ENCODE measurements at regions not wholly inside any gene's neighbourhood (a gene's known extent, or its start where the extent isn't known, plus 50 kb on each side); places are given as distances from the start of the nearest gene placed in this dataset.

DNA sequence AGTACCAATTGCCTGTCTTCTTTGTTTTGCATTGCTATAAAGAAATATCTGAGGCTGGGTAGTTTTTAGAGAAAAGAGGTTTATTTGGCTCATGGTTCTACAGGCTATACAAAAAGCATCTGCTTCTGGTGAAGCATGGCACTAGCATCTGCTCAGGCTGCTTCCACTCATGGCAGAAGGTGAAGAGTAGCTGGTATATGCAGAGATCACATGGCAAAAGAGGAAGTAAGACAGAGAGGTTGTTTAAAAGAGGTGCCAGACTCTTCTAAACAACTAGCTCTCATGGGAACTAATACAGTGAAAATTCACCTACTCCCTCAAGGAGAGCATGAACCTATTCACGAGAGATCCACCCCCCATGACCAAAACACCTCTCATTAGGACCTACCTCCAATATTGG is 56.7 kb upstream of the GUCA2B start:
- intact Hi-C loops (cut with DNase I) = no loop called here
- Histone ChIP-seq H3K27me3 (no peaks in the 10 kb centered on the region), H3K36me3 (no peaks in the 10 kb centered on the region), H3K4me1 (no peaks in the 10 kb centered on the region), H3K4me3 (no peak overlapping the region), H3K27ac (no peak overlapping the region), H3K9me3 (no peaks in the 10 kb centered on the region)
- TF ChIP-seq, protein P1, sequence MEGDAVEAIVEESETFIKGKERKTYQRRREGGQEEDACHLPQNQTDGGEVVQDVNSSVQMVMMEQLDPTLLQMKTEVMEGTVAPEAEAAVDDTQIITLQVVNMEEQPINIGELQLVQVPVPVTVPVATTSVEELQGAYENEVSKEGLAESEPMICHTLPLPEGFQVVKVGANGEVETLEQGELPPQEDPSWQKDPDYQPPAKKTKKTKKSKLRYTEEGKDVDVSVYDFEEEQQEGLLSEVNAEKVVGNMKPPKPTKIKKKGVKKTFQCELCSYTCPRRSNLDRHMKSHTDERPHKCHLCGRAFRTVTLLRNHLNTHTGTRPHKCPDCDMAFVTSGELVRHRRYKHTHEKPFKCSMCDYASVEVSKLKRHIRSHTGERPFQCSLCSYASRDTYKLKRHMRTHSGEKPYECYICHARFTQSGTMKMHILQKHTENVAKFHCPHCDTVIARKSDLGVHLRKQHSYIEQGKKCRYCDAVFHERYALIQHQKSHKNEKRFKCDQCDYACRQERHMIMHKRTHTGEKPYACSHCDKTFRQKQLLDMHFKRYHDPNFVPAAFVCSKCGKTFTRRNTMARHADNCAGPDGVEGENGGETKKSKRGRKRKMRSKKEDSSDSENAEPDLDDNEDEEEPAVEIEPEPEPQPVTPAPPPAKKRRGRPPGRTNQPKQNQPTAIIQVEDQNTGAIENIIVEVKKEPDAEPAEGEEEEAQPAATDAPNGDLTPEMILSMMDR (IDR thresholded peaks at IDR 0.05) = no peak
- no peak for DNase-seq
- no peak for ATAC-seq

DNA sequence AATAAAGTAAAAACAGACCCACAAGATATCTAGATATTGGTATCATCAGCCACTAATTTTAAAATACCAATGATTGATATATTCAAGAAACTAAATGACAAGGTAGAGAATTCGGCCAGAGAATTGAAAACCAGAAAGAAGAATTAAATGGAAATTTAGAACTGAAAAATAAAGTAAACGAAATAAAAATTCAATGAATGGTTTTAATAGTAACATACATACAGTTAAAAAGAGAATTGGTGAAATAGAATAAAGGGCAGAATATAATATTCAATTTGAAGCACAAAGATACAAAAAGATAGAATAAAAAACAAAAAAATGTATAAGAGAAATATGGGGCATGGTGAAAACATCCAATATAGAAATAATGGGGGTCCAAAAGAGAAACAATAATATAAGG is 64.0 kb upstream of the GUCA2B start:
- Histone ChIP-seq H3K27ac (no peak overlapping the region), H3K27me3 (no peaks in the 10 kb centered on the region), H3K4me3 (no peak overlapping the region), H3K9me3 (peaks cover 0 to 18% of the 10 kb centered on the region in 2 donors), H3K4me1 (no peaks in the 10 kb centered on the region), H3K36me3 (no peaks in the 10 kb centered on the region)
- DNase-seq (no peak), ATAC-seq (no peak)
- TF ChIP-seq, protein P1 (IDR thresholded peaks at IDR 0.05) = no peak
- intact Hi-C loops (cut with DNase I) = no loop called here

DNA sequence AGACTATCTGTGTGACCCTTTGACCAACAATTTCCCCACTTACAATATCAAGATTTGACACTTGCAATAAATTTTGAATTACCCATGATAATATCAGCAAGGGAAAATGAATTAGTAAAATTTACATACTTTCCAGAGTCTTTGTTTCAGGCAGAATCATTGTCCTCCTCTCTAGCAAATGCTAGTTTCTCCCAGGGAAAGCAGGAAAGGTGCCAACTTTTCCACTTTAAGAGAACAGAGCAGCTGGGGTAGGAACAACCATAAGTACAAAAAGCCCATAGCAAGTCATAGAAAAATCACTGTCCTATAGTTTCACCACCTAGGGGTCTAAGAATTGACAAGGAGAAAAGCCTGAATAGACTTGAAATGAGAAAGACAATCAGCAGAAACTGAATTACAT is 67.1 kb upstream of the GUCA2B start:
- no peaks in the 10 kb centered on the region for H3K4me1 ChIP-seq
- H3K4me3 ChIP-seq = no peak overlapping the region
- intact Hi-C loops (cut with DNase I) = no loop called here
- H3K27me3 ChIP-seq = no peaks in the 10 kb centered on the region
- no peak overlapping the region for H3K27ac ChIP-seq
- ATAC-seq = no peak
- H3K9me3 ChIP-seq = peaks cover 0 to 18% of the 10 kb centered on the region in 2 donors
- peak in 1 of 4 donors; percentile 2 for DNase-seq
- no peaks in the 10 kb centered on the region for H3K36me3 ChIP-seq
- TF ChIP-seq, protein P1 (IDR thresholded peaks at IDR 0.05) = no peak

DNA sequence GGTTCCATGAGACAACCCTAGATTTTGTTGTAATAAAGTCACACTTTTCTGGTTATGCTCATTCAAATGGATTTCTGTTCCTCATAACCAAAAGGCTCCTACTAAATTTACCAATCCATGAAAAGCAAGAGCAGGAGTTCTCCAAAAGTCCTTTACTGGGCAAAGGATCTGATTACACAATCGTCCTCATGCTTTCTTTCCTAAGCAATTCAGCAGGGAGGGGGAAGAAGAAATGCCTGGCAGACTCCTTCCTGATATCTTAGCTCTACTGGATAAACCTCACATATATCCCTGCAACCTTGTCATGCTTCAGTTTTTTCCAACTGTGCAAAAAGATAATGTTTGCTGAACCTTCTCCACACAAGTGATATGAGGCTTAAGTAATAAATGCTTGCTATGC is 67.6 kb upstream of the GUCA2B start:
- TF ChIP-seq, protein P1 (IDR thresholded peaks at IDR 0.05) = no peak
- Histone ChIP-seq H3K4me3 (no peak overlapping the region), H3K36me3 (no peaks in the 10 kb centered on the region), H3K4me1 (no peaks in the 10 kb centered on the region), H3K27ac (no peak overlapping the region), H3K9me3 (peaks cover 0 to 18% of the 10 kb centered on the region in 2 donors), H3K27me3 (no peaks in the 10 kb centered on the region)
- intact Hi-C loops (cut with DNase I) = no loop called here
- ATAC-seq = peak; percentile 88
- DNase-seq = peak in 2 of 4 donors; percentile 7 to 30

DNA sequence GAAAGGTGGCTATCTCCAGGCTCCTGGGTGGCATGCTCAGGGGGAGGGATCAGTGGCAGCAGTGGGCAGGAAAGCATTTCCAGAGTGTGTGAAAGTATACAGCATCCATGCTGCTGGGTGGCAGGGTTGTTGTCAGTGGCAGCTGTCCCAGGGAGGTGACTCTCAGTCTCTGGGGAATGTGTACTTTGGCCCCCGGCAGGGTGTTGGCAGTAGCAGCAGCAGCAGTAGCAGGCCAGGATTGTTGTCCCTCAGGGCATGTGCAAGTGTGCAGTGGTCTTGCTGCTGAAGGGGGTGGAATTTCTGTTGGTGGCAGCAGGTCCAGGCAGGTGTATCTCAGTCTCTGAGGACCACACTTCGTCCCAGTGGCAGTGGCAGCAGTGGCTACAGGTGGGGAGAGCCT is 71.7 kb upstream of the GUCA2B start:
- intact Hi-C loops (cut with DNase I) = no loop called here
- ATAC-seq = no peak
- no peak for DNase-seq

More for the DNA sequence above, 71.7 kb upstream of the GUCA2B start:
- H3K36me3 ChIP-seq = no peaks in the 10 kb centered on the region
- no peaks in the 10 kb centered on the region for H3K4me1 ChIP-seq
- TF ChIP-seq, protein P1 (IDR thresholded peaks at IDR 0.05) = no peak
- no peaks in the 10 kb centered on the region for H3K27me3 ChIP-seq
- H3K27ac ChIP-seq = no peak overlapping the region
- H3K9me3 ChIP-seq = peaks cover 0 to 6% of the 10 kb centered on the region in 2 donors
- H3K4me3 ChIP-seq = no peak overlapping the region
